Naive B cell (primary cell): ENCODE measurements at regions not wholly inside any gene's neighbourhood (a gene's known extent, or its start where the extent isn't known, plus 50 kb on each side); places are given as distances from the start of the nearest gene placed in this dataset.

ENCODE experiments used
- ATAC-seq, 2 donors: fragments of 150-1000 bp; cut with Tn5 transposase; 2 replicates each; pipeline ENCODE4 v1.10.0; 2021; ENCODE audit warnings: low read depth in 2 of 2, mild to moderate bottlenecking in 2 of 2, moderate library complexity in 2 of 2
- DNase-seq: peaks from one replicate; pipeline ENCODE4 v3.0.0; 2022
- H3K27ac Mint-ChIP-seq, 6 donors: one replicate each; pipeline ENCODE4 v1.8.0; 2020 to 2022; ENCODE audit warnings: mild to moderate bottlenecking in 6 of 6, mixed read lengths in 6 of 6, moderate library complexity in 5 of 6, inconsistent platforms in 2 of 6
- H3K27me3 Mint-ChIP-seq, 3 donors: one replicate each; pipeline ENCODE4 v1.8.0; 2021 to 2022; ENCODE audit warnings: mixed read lengths in 3 of 3, mild to moderate bottlenecking in 1 of 3
- H3K36me3 Mint-ChIP-seq, 2 donors: one replicate each; pipeline ENCODE4 v1.8.0; 2020 to 2022; ENCODE audit warnings: mixed read lengths in 2 of 2, inconsistent platforms in 1 of 2, mild to moderate bottlenecking in 1 of 2
- H3K4me1 Mint-ChIP-seq, 3 donors: one replicate each; pipeline ENCODE4 v1.8.0; 2020 to 2022; ENCODE audit warnings: mixed read lengths in 3 of 3, inconsistent platforms in 1 of 3, mild to moderate bottlenecking in 1 of 3, moderate library complexity in 1 of 3
- H3K4me3 Mint-ChIP-seq, 8 donors: one replicate each; pipeline ENCODE4 v1.8.0; 2020 to 2022; ENCODE audit warnings: mild to moderate bottlenecking in 8 of 8, mixed read lengths in 8 of 8, moderate library complexity in 8 of 8, inconsistent platforms in 2 of 8
- H3K9me3 Mint-ChIP-seq, 7 donors: one replicate each; pipeline ENCODE4 v1.8.0; 2020 to 2022; ENCODE audit warnings: mixed read lengths in 7 of 7, mild to moderate bottlenecking in 5 of 7, inconsistent platforms in 2 of 7, moderate library complexity in 1 of 7

- Mint-ChIP-seq H3K4me3 (no peak overlapping the region), H3K9me3 (no peaks in the 10 kb centered on the region), H3K27ac (no peak overlapping the region), H3K4me1 (no peaks in the 10 kb centered on the region), H3K27me3 (peaks cover 0 to 30% (median 11%) of the 10 kb centered on the region in 3 donors), H3K36me3 (no peaks in the 10 kb centered on the region)
- ATAC-seq (no peak), DNase-seq (no peak)
These were observed 111.9 kb upstream of the OTOS start for GRCh38 chr2:240252191-240252871.

GRCh38 chr2:240252872-240253511, 112.5 kb upstream of the OTOS start:
- Mint-ChIP-seq H3K9me3 (no peaks in the 10 kb centered on the region), H3K4me1 (no peaks in the 10 kb centered on the region), H3K36me3 (no peaks in the 10 kb centered on the region), H3K4me3 (no peak overlapping the region), H3K27ac (no peak overlapping the region), H3K27me3 (peaks cover 0 to 28% (median 11%) of the 10 kb centered on the region in 3 donors)
- no peak for DNase-seq
- ATAC-seq, result no peak

GRCh38 chr2:240253583-240254145, 113.2 kb upstream of the OTOS start:
- Mint-ChIP-seq H3K27me3 (peaks cover 0 to 28% (median 11%) of the 10 kb centered on the region in 3 donors), H3K27ac (no peak overlapping the region), H3K9me3 (no peaks in the 10 kb centered on the region), H3K4me1 (no peaks in the 10 kb centered on the region), H3K36me3 (no peaks in the 10 kb centered on the region), H3K4me3 (no peak overlapping the region)
- no peak for ATAC-seq
- DNase-seq, result no peak

- H3K27ac Mint-ChIP-seq, result no peak overlapping the region
- no peak for DNase-seq
- no peaks in the 10 kb centered on the region for H3K4me1 Mint-ChIP-seq
- no peak for ATAC-seq
- H3K27me3 Mint-ChIP-seq, result peaks cover 0 to 25% (median 7%) of the 10 kb centered on the region in 3 donors
- H3K4me3 Mint-ChIP-seq, result no peak overlapping the region
- no peaks in the 10 kb centered on the region for H3K9me3 Mint-ChIP-seq
- no peaks in the 10 kb centered on the region for H3K36me3 Mint-ChIP-seq
These were observed 114.1 kb upstream of the OTOS start for GRCh38 chr2:240254337-240255164.

- Mint-ChIP-seq H3K4me3 (no peak overlapping the region), H3K4me1 (no peaks in the 10 kb centered on the region), H3K27me3 (peaks cover 0 to 19% (median 1%) of the 10 kb centered on the region in 3 donors), H3K27ac (no peak overlapping the region), H3K9me3 (no peaks in the 10 kb centered on the region), H3K36me3 (no peaks in the 10 kb centered on the region)
- DNase-seq (no peak), ATAC-seq (no peak)
These were observed 114.7 kb upstream of the OTOS start for GRCh38 chr2:240255165-240255491.

- no peak for ATAC-seq
- H3K27ac Mint-ChIP-seq, result peak overlapping the region in 1 of 6 donors; percentile 69
- no peak for DNase-seq
- H3K4me1 Mint-ChIP-seq, result no peaks in the 10 kb centered on the region
- peaks cover 0 to 5% (median 0%) of the 10 kb centered on the region in 7 donors for H3K9me3 Mint-ChIP-seq
- no peaks in the 10 kb centered on the region for H3K36me3 Mint-ChIP-seq
- peaks cover 0 to 14% (median 0%) of the 10 kb centered on the region in 3 donors for H3K27me3 Mint-ChIP-seq
- H3K4me3 Mint-ChIP-seq, result no peak overlapping the region
These were observed 115.6 kb upstream of the OTOS start for GRCh38 chr2:240255811-240256703.

GRCh38 chr2:240256704-240257637, 116.5 kb upstream of the OTOS start:
- Mint-ChIP-seq H3K36me3 (peaks cover 3 to 5% of the 10 kb centered on the region in 2 donors), H3K27me3 (peaks cover 0 to 14% (median 0%) of the 10 kb centered on the region in 3 donors), H3K4me1 (no peaks in the 10 kb centered on the region), H3K27ac (no peak overlapping the region), H3K4me3 (no peak overlapping the region), H3K9me3 (peaks cover 0 to 14% (median 4%) of the 10 kb centered on the region in 7 donors)
- DNase-seq (no peak), ATAC-seq (no peak)

- no peak overlapping the region for H3K4me3 Mint-ChIP-seq
- no peaks in the 10 kb centered on the region for H3K4me1 Mint-ChIP-seq
- H3K27me3 Mint-ChIP-seq, result peaks cover 0 to 9% (median 0%) of the 10 kb centered on the region in 3 donors
- H3K36me3 Mint-ChIP-seq, result peaks cover 8 to 11% of the 10 kb centered on the region in 2 donors
- no peak overlapping the region for H3K27ac Mint-ChIP-seq
- ATAC-seq, result no peak
- H3K9me3 Mint-ChIP-seq, result peaks cover 0 to 25% (median 11%) of the 10 kb centered on the region in 7 donors
- no peak for DNase-seq
These were observed 117.6 kb upstream of the OTOS start for GRCh38 chr2:240257940-240258580.

GRCh38 chr2:240258685-240259084, 118.2 kb upstream of the OTOS start:
- peaks cover 0 to 9% (median 0%) of the 10 kb centered on the region in 3 donors for H3K27me3 Mint-ChIP-seq
- DNase-seq (no peak), ATAC-seq (no peak)
- no peak overlapping the region for H3K4me3 Mint-ChIP-seq
- H3K4me1 Mint-ChIP-seq, result no peaks in the 10 kb centered on the region
- H3K9me3 Mint-ChIP-seq, result peaks cover 6 to 31% (median 16%) of the 10 kb centered on the region in 7 donors
- H3K27ac Mint-ChIP-seq, result no peak overlapping the region
- H3K36me3 Mint-ChIP-seq, result peaks cover 8 to 11% of the 10 kb centered on the region in 2 donors

GRCh38 chr2:240259201-240259923, 118.9 kb upstream of the OTOS start:
- Mint-ChIP-seq H3K9me3 (peaks cover 8 to 38% (median 21%) of the 10 kb centered on the region in 7 donors), H3K4me1 (no peaks in the 10 kb centered on the region), H3K27me3 (peaks cover 0 to 7% (median 0%) of the 10 kb centered on the region in 3 donors), H3K36me3 (peaks cover 8 to 11% of the 10 kb centered on the region in 2 donors), H3K4me3 (no peak overlapping the region), H3K27ac (peak overlapping the region in 1 of 6 donors; percentile 27)
- no peak for ATAC-seq
- DNase-seq, result no peak

- no peak for DNase-seq
- no peak for ATAC-seq
- H3K27me3 Mint-ChIP-seq, result peaks cover 0 to 4% (median 0%) of the 10 kb centered on the region in 3 donors
- peaks cover 8 to 42% (median 21%) of the 10 kb centered on the region in 7 donors for H3K9me3 Mint-ChIP-seq
- no peak overlapping the region for H3K4me3 Mint-ChIP-seq
- H3K36me3 Mint-ChIP-seq, result peaks cover 8 to 11% of the 10 kb centered on the region in 2 donors
- H3K4me1 Mint-ChIP-seq, result no peaks in the 10 kb centered on the region
- no peak overlapping the region for H3K27ac Mint-ChIP-seq
These were observed 119.6 kb upstream of the OTOS start for GRCh38 chr2:240259924-240260529.
